ENCODE measurements at regions not wholly inside any gene's neighbourhood (a gene's known extent, or its start where the extent isn't known, plus 50 kb on each side); places are given as distances from the start of the nearest gene placed in this dataset.

DNA sequence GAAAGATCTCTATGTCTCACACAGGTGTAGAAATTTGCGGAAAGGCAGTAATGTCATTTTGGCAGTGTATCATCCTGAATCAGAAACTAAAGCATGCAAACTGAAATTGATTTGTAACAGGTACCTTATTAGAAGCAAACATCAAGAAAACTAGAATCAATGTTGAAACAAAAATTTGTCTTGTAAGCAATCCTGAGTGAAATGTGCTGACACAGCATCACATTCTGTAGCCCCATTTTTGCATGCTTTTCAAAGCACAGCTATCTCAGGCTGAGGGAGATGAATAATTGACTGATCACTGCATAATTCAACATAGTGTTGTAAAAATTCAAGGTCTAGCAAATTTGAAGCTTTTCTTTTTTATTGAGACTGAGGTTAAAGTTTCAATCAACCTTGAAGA lies 539.7 kb downstream of the DACH1 start:
- H3K4me2 ChIP-seq (ENCODE audit: low read length): no peak overlapping the region
- no peaks in the 10 kb centered on the region for H3K27me3 ChIP-seq (ENCODE audit: control insufficient read depth, insufficient read depth, low read length)
- no peaks in the 10 kb centered on the region for H3K79me2 ChIP-seq
- H3K9ac ChIP-seq: no peak overlapping the region
- no peak overlapping the region for H3K27ac ChIP-seq
- TF ChIP-seq, protein P1, sequence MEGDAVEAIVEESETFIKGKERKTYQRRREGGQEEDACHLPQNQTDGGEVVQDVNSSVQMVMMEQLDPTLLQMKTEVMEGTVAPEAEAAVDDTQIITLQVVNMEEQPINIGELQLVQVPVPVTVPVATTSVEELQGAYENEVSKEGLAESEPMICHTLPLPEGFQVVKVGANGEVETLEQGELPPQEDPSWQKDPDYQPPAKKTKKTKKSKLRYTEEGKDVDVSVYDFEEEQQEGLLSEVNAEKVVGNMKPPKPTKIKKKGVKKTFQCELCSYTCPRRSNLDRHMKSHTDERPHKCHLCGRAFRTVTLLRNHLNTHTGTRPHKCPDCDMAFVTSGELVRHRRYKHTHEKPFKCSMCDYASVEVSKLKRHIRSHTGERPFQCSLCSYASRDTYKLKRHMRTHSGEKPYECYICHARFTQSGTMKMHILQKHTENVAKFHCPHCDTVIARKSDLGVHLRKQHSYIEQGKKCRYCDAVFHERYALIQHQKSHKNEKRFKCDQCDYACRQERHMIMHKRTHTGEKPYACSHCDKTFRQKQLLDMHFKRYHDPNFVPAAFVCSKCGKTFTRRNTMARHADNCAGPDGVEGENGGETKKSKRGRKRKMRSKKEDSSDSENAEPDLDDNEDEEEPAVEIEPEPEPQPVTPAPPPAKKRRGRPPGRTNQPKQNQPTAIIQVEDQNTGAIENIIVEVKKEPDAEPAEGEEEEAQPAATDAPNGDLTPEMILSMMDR (IDR thresholded peaks at IDR 0.05): no peak
- no peak overlapping the region for H3K4me3 ChIP-seq (ENCODE audit: low read depth, low read length)
- H3K36me3 ChIP-seq (ENCODE audit: control insufficient read depth, insufficient read depth, low read length): no peaks in the 10 kb centered on the region
- H3K9me3 ChIP-seq (ENCODE audit: control insufficient read depth, low read length): no peaks in the 10 kb centered on the region
- no peak overlapping the region for H2AFZ ChIP-seq
- H3K4me1 ChIP-seq: no peaks in the 10 kb centered on the region

DNA sequence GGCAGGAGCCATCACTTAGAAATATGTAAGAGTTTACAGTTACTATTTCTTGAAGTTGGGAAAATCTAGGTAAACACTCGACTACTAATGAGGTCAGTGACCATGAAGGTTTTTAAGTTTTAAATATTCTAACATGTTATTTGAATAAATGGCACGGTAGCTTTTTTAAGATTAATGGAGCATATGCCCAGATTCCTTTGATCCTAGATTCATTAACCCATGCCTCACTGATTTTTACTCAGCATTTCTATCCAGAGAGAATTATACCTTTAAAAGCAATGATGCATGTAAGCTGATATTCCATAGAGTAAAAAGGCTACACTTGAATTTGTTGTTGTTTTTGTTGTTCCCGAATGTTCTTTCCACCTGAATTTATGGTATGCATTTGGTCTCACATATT lies 541.4 kb downstream of the DACH1 start:
- H3K4me2 ChIP-seq (ENCODE audit: low read length): no peak overlapping the region
- H3K79me2 ChIP-seq: no peaks in the 10 kb centered on the region
- no peaks in the 10 kb centered on the region for H3K36me3 ChIP-seq (ENCODE audit: control insufficient read depth, insufficient read depth, low read length)
- no peaks in the 10 kb centered on the region for H3K27me3 ChIP-seq (ENCODE audit: control insufficient read depth, insufficient read depth, low read length)
- no peak overlapping the region for H3K9ac ChIP-seq
- H3K4me3 ChIP-seq (ENCODE audit: low read depth, low read length): no peak overlapping the region
- H3K9me3 ChIP-seq (ENCODE audit: control insufficient read depth, low read length): no peaks in the 10 kb centered on the region
- H2AFZ ChIP-seq: no peak overlapping the region
- no peak overlapping the region for H3K27ac ChIP-seq
- TF ChIP-seq, protein P1 (IDR thresholded peaks at IDR 0.05): no peak
- no peaks in the 10 kb centered on the region for H3K4me1 ChIP-seq

DNA sequence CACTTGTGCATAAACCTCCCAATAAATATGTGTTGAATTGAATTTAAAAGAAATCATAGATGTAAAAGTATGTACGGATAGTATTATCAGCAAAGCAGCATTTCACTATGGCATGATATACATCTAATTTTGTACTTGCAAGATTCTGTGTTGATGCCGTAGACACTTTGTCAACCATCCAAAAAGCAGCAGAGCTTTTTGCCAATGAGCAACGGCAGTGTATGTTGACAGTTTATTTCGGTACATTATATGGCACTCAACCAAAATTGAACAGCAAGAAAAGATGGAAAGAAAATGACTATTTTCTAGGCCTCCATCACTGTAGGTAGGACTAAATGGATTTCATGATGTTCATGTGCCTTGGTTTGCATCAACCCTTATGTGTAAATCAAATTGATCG lies 543.7 kb downstream of the DACH1 start:
- Histone ChIP-seq H3K9ac (no peak overlapping the region), H3K36me3 (ENCODE audit: control insufficient read depth, insufficient read depth, low read length) (no peaks in the 10 kb centered on the region), H3K27ac (no peak overlapping the region), H3K9me3 (ENCODE audit: control insufficient read depth, low read length) (no peaks in the 10 kb centered on the region), H3K27me3 (ENCODE audit: control insufficient read depth, insufficient read depth, low read length) (no peaks in the 10 kb centered on the region), H3K4me1 (no peaks in the 10 kb centered on the region), H3K79me2 (no peaks in the 10 kb centered on the region), H2AFZ (no peak overlapping the region), H3K4me2 (ENCODE audit: low read length) (no peak overlapping the region), H3K4me3 (ENCODE audit: low read depth, low read length) (no peak overlapping the region)
- TF ChIP-seq, protein P1 (IDR thresholded peaks at IDR 0.05): no peak

DNA sequence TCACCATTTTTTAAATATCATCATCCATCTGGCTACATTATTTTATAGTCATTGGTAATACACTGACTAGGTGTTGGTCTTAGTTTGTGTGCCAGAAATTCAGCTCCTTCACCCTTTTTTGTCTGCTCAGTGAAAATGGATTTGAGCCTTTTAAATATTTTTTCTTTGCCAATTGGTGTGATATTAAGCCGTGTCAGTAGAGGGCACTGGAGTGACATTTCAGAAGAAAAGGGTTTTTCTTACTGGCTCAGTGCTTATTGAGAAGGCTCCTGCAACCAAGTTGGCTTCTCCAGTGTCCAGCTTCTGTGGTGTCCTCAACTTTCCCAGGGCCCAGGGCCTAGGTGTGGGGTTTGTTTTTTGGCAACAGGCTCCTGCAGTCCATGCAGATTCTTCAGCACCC lies 546.6 kb downstream of the DACH1 start:
- no peaks in the 10 kb centered on the region for H3K36me3 ChIP-seq (ENCODE audit: control insufficient read depth, insufficient read depth, low read length)
- TF ChIP-seq, protein P1 (IDR thresholded peaks at IDR 0.05): no peak
- H3K79me2 ChIP-seq: no peaks in the 10 kb centered on the region
- no peaks in the 10 kb centered on the region for H3K27me3 ChIP-seq (ENCODE audit: control insufficient read depth, insufficient read depth, low read length)
- H3K27ac ChIP-seq: no peak overlapping the region
- H3K9ac ChIP-seq: no peak overlapping the region
- no peak overlapping the region for H3K4me2 ChIP-seq (ENCODE audit: low read length)
- no peak overlapping the region for H3K4me3 ChIP-seq (ENCODE audit: low read depth, low read length)
- H2AFZ ChIP-seq: no peak overlapping the region
- no peaks in the 10 kb centered on the region for H3K9me3 ChIP-seq (ENCODE audit: control insufficient read depth, low read length)
- no peaks in the 10 kb centered on the region for H3K4me1 ChIP-seq

DNA sequence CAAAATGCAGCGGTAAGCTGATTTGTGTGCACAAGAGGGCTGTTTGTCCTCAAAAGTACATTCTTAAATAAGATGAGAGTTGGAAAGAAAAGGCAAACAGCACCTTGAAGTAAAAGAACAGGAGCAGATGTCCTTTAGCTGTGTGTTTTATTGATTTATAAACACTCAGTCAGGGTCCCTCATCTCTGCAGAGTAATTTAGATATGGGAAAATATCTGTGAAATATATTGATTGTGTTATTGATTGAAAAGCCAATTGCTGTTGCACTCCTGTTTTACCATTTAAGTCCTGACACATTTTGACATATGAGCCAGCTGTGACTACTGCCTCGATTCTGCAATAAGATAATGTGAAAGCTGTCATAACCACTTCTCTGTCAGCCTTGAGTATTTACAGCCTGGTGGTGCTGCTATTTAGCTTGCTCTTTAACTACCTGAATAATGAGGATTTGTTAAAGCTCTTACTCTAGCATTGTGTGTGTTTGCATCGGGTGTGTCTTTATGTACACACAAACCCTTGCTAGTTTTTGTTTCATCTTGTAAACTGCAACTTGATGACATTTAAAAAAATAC lies 550.1 kb downstream of the DACH1 start:
- H3K4me3 ChIP-seq (ENCODE audit: low read depth, low read length): no peak overlapping the region
- H2AFZ ChIP-seq: no peak overlapping the region
- H3K36me3 ChIP-seq (ENCODE audit: control insufficient read depth, insufficient read depth, low read length): no peaks in the 10 kb centered on the region
- H3K27ac ChIP-seq: no peak overlapping the region
- no peak overlapping the region for H3K9ac ChIP-seq
- no peaks in the 10 kb centered on the region for H3K27me3 ChIP-seq (ENCODE audit: control insufficient read depth, insufficient read depth, low read length)
- no peak overlapping the region for H3K4me2 ChIP-seq (ENCODE audit: low read length)
- H3K9me3 ChIP-seq (ENCODE audit: control insufficient read depth, low read length): no peaks in the 10 kb centered on the region
- no peaks in the 10 kb centered on the region for H3K4me1 ChIP-seq
- TF ChIP-seq, protein P1 (IDR thresholded peaks at IDR 0.05): no peak
- H3K79me2 ChIP-seq: no peaks in the 10 kb centered on the region

Measured in parathyroid adenoma (tissue), 2 donors.